Suprapubic skin (tissue), 4 donors: ENCODE measurements at regions not wholly inside any gene's neighbourhood (a gene's known extent, or its start where the extent isn't known, plus 50 kb on each side); places are given as distances from the start of the nearest gene placed in this dataset.

ENCODE experiments used
- DNase-seq, 2 donors: peaks; one replicate each; pipeline ENCODE4 v3.0.0-alpha.2; 2019; ENCODE audit warnings: low spot score in 2 of 2
- H3K27ac ChIP-seq: fragments of 200-600 bp; sonication (generic); one replicate; pipeline ENCODE4 v1.5.1; 2019
- H3K27me3 ChIP-seq: fragments of 200-600 bp; sonication (generic); one replicate; pipeline ENCODE4 v1.5.1; 2019
- H3K36me3 ChIP-seq: fragments of 200-600 bp; sonication (generic); one replicate; pipeline ENCODE4 v1.5.1; 2019
- H3K4me1 ChIP-seq: fragments of 200-600 bp; sonication (generic); one replicate; pipeline ENCODE4 v1.5.1; 2019
- H3K4me3 ChIP-seq: fragments of 200-600 bp; sonication (generic); one replicate; pipeline ENCODE4 v1.5.1; 2019; ENCODE audit warnings: mild to moderate bottlenecking
- H3K9me3 ChIP-seq: fragments of 200-600 bp; sonication (generic); one replicate; pipeline ENCODE4 v1.5.1; 2019
- EP300 ChIP-seq: sonication (generic); formaldehyde crosslinking; IDR thresholded peaks from one replicate; pipeline ENCODE4 v1.6.1; 2017; ENCODE audit warnings: antibody characterized with exemption
- POLR2A ChIP-seq, 2 donors: fragments of 450-650 bp; IDR thresholded peaks; one replicate each; pipeline ENCODE4 v1.6.1; 2017; ENCODE audit warnings: antibody characterized with exemption in 2 of 2, mild to moderate bottlenecking in 2 of 2, moderate library complexity in 2 of 2
- POLR2AphosphoS5 ChIP-seq, 3 donors: sonication (generic); formaldehyde crosslinking; IDR thresholded peaks; one replicate each; pipeline ENCODE4 v1.6.1; 2017; ENCODE audit warnings: antibody characterized with exemption in 3 of 3
- WGBS: methylation state at CpG from one replicate; pipeline ENCODE4 v1.1.5; 2018; 5-methylcytosine and 5-hydroxymethylcytosine counted together
- TF ChIP-seq, protein P1 (sequence below), 2 donors: fragments of 200-600 bp in 1 of 2; fragments of 450-650 bp in 1 of 2; sonication (generic) in 1 of 2; IDR thresholded peaks; one replicate each; pipeline ENCODE4 v1.5.1; 2016 to 2019; ENCODE audit warnings: antibody characterized with exemption in 2 of 2, mild to moderate bottlenecking in 1 of 2, moderate library complexity in 1 of 2

DNA sequence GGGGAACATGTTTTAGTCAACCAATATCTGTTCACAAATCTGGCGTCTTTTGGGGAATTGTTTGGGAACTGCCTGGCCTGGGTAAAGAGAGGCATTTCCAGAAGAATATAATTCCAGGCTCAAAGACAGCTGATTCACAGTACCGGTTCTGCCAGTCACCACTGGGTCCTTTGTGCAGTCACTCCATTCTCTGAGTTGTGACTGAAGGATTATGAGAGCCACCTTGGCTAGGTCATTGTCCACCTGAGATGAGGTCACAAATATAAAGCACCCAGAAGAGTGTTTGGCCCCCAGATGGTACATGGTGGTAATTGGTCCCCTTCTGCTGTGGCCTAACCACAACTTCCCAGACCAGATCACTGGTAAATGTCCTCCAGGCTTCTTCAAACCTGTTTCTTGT, 121.0 kb upstream of the SPACA1 start:
- WGBS: 85% methylated on average over 2 of the region's 2 CpGs
- Histone ChIP-seq H3K27me3 (no peaks in the 10 kb centered on the region), H3K4me3 (no peak overlapping the region), H3K9me3 (no peaks in the 10 kb centered on the region), H3K36me3 (no peaks in the 10 kb centered on the region), H3K4me1 (no peaks in the 10 kb centered on the region), H3K27ac (no peak overlapping the region)
- no peak for DNase-seq
- TF ChIP-seq EP300 (no peak), POLR2A (IDR thresholded peaks at IDR 0.05) (no peak), POLR2AphosphoS5 (IDR thresholded peaks at IDR 0.05) (no peak)
- TF ChIP-seq, protein P1, sequence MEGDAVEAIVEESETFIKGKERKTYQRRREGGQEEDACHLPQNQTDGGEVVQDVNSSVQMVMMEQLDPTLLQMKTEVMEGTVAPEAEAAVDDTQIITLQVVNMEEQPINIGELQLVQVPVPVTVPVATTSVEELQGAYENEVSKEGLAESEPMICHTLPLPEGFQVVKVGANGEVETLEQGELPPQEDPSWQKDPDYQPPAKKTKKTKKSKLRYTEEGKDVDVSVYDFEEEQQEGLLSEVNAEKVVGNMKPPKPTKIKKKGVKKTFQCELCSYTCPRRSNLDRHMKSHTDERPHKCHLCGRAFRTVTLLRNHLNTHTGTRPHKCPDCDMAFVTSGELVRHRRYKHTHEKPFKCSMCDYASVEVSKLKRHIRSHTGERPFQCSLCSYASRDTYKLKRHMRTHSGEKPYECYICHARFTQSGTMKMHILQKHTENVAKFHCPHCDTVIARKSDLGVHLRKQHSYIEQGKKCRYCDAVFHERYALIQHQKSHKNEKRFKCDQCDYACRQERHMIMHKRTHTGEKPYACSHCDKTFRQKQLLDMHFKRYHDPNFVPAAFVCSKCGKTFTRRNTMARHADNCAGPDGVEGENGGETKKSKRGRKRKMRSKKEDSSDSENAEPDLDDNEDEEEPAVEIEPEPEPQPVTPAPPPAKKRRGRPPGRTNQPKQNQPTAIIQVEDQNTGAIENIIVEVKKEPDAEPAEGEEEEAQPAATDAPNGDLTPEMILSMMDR (IDR thresholded peaks at IDR 0.05): no peak

DNA sequence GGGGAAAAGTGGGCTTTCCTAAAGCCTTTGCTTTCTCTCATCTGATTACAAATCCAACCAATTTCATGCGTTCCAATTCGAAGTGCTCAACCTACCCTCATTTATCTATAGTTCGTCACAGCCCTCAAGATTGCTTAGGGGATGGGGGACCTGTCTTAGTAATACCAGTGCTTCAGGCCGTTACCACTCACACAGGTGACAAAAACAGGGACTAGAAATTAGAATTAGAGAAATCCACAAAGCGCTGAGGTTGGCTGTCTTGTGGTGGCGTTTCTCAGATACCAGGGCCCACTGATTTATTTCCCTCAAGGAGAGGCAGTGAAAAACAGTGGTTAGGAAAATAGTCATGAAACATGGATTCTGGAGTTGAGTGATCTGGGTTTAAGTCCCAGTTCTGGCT, 121.6 kb upstream of the SPACA1 start:
- Histone ChIP-seq H3K36me3 (no peaks in the 10 kb centered on the region), H3K9me3 (no peaks in the 10 kb centered on the region), H3K27me3 (no peaks in the 10 kb centered on the region), H3K4me1 (no peaks in the 10 kb centered on the region), H3K4me3 (no peak overlapping the region), H3K27ac (no peak overlapping the region)
- TF ChIP-seq EP300 (no peak), POLR2A (IDR thresholded peaks at IDR 0.05) (no peak), POLR2AphosphoS5 (IDR thresholded peaks at IDR 0.05) (no peak)
- TF ChIP-seq, protein P1 (IDR thresholded peaks at IDR 0.05): no peak
- WGBS: 88% methylated on average over 6 of the region's 6 CpGs
- DNase-seq: no peak

DNA sequence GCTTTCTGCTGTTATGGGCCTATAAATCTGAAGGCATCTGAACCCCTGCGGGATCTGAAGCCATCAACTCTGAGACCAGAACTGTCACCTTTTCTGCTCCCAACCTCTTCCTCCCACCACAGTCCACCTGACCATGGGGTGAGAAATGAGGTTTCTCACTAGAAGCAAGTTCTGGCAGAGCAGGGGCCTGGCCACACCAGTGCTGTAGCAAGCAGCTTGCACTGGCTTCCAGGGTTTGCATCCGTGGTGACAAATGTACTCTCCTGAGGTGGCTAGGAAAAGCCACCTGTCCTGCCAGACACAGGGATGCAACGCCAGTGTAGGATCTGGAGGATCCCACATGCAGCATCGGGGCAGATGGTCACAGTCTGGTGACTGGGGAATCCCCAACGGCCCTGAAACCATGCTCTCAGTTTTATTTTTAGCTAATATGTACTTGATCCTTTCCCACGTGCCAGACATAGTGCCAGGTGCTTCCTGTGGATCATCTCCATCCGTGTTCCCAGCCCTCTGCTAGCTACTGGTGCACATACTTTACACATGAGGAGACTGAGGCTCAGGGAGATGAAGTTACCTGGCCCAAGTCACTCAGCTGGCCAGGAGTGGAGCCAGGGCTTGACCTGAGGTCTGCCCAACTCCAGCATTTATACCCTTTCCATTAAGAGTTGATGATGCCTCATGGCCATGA, 122.1 kb upstream of the SPACA1 start:
- Histone ChIP-seq H3K27me3 (no peaks in the 10 kb centered on the region), H3K27ac (no peak overlapping the region), H3K4me3 (no peak overlapping the region), H3K36me3 (no peaks in the 10 kb centered on the region), H3K4me1 (no peaks in the 10 kb centered on the region), H3K9me3 (no peaks in the 10 kb centered on the region)
- WGBS: 75% methylated on average over 7 of the region's 7 CpGs
- TF ChIP-seq, protein P1 (IDR thresholded peaks at IDR 0.05): no peak
- TF ChIP-seq EP300: no peak
- TF ChIP-seq POLR2A (IDR thresholded peaks at IDR 0.05): no peak
- no peak for TF ChIP-seq POLR2AphosphoS5 (IDR thresholded peaks at IDR 0.05)
- no peak for DNase-seq

DNA sequence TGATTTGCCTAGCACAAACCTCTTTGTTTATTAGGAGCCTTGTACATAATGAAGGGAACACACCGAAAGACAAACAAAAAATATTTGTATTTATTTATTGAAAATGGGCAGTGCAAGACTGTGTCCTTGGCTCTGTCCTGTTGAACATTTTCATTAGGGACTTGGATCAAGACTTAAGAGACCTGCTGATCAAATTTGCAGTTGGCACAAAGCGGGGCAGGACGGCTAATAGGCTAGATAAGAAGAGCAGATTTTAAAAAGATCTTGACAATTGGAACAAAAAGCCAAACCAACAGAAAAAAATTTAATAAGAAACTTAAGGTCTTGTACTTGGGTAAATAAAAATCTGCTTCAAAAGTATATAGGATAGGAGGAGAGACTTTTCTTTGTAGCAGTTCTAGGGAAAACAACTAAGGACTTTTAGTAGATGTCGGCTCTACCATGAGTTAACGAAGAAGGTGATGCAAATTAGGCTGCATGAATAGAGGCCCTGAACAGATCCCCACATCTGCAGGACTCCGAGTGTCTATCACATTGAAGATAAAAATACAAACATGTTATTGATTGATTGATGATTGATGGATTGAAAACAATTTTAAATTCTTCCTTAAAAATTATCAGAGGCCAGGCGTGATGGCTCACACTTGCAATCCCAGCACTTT, 124.1 kb upstream of the SPACA1 start:
- no peak for DNase-seq
- TF ChIP-seq, protein P1 (IDR thresholded peaks at IDR 0.05): no peak
- TF ChIP-seq EP300 (no peak), POLR2A (IDR thresholded peaks at IDR 0.05) (no peak), POLR2AphosphoS5 (IDR thresholded peaks at IDR 0.05) (no peak)
- Histone ChIP-seq H3K27ac (no peak overlapping the region), H3K9me3 (no peaks in the 10 kb centered on the region), H3K4me3 (no peak overlapping the region), H3K36me3 (no peaks in the 10 kb centered on the region), H3K27me3 (no peaks in the 10 kb centered on the region), H3K4me1 (no peaks in the 10 kb centered on the region)
- 90% methylated on average over 7 of the region's 7 CpGs for WGBS

- H3K4me1 ChIP-seq: no peaks in the 10 kb centered on the region
- TF ChIP-seq POLR2A (IDR thresholded peaks at IDR 0.05) (no peak), POLR2AphosphoS5 (IDR thresholded peaks at IDR 0.05) (no peak), EP300 (no peak)
- TF ChIP-seq, protein P1 (IDR thresholded peaks at IDR 0.05): no peak
- H3K27ac ChIP-seq: no peak overlapping the region
- H3K27me3 ChIP-seq: no peaks in the 10 kb centered on the region
- no peaks in the 10 kb centered on the region for H3K36me3 ChIP-seq
- no peak overlapping the region for H3K4me3 ChIP-seq
- no peaks in the 10 kb centered on the region for H3K9me3 ChIP-seq
- 55% methylated on average over 2 of the region's 2 CpGs for WGBS
- no peak for DNase-seq
These were observed 124.7 kb upstream of the SPACA1 start for GRCh38 chr6:87922947-87923330.
